Common myeloid progenitor, CD34-positive (primary cell): ENCODE measurements at regions not wholly inside any gene's neighbourhood (a gene's known extent, or its start where the extent isn't known, plus 50 kb on each side); places are given as distances from the start of the nearest gene placed in this dataset.

ENCODE experiments used
- CTCF ChIA-PET: fragments of 350-600 bp; sonication (Branson Sonifier 250); formaldehyde crosslinking; loops from one replicate; lab custom pipeline; 2021; ENCODE audit warnings: antibody characterized with exemption; lab: Charles Lee
- POLR2A ChIA-PET: fragments of 350-600 bp; sonication (Branson Sonifier 250); formaldehyde crosslinking; loops from one replicate; lab custom pipeline; 2021; ENCODE audit warnings: antibody characterized with exemption; lab: Charles Lee
- DNase-seq, 3 donors: peaks; one replicate each; pipeline versions ENCODE4 v3.0.0 to v3.0.0-alpha.2; 2013
- H3K27ac ChIP-seq, 2 experiments: 1 replicate in 1 of 2; 2 replicates in 1 of 2; pipeline ENCODE4 v1.7.0; 2013; ENCODE audit warnings: inconsistent platforms in 2 of 2, low read length in 2 of 2, mild to moderate bottlenecking in 2 of 2, low read depth in 1 of 2, moderate library complexity in 1 of 2; ENCODE audit not compliant: severe bottlenecking in 2 of 2, insufficient read depth in 1 of 2, poor library complexity in 1 of 2
- H3K27me3 ChIP-seq, 5 experiments: replicated peaks in 2 of 5; 1 replicate in 3 of 5; 2 replicates in 2 of 5; pipeline versions ENCODE4 v1.6.1 to v1.7.0; 2013; ENCODE audit warnings: low read length in 4 of 5, mild to moderate bottlenecking in 2 of 5, moderate library complexity in 2 of 5, inconsistent platforms in 1 of 5; ENCODE audit not compliant: insufficient read depth in 5 of 5, control insufficient read depth in 4 of 5
- H3K36me3 ChIP-seq, 4 experiments: 1 replicate in 2 of 4; 2 replicates in 2 of 4; pipeline versions ENCODE4 v1.6.1 to v1.7.0; 2013; ENCODE audit warnings: low read length in 3 of 4, control low read depth in 1 of 4, mild to moderate bottlenecking in 1 of 4; ENCODE audit not compliant: control insufficient read depth in 4 of 4, insufficient read depth in 4 of 4
- H3K4me1 ChIP-seq, 4 experiments: 1 replicate in 3 of 4; 2 replicates in 1 of 4; pipeline versions ENCODE4 v1.6.1 to v1.7.1; 2013; ENCODE audit warnings: low read length in 3 of 4, mild to moderate bottlenecking in 3 of 4, control low read depth in 1 of 4, inconsistent platforms in 1 of 4, moderate library complexity in 1 of 4; ENCODE audit not compliant: control insufficient read depth in 4 of 4, insufficient read depth in 4 of 4; ENCODE audit errors: control extremely low read depth in 1 of 4
- H3K4me3 ChIP-seq, 7 experiments: 1 replicate in 4 of 7; 2 replicates in 3 of 7; pipeline versions ENCODE4 v1.5.1 to v1.7.0; 2013; ENCODE audit warnings: mild to moderate bottlenecking in 7 of 7, low read length in 6 of 7, moderate library complexity in 6 of 7, inconsistent platforms in 2 of 7, low read depth in 2 of 7, control low read depth in 1 of 7; ENCODE audit not compliant: insufficient read depth in 4 of 7, control insufficient read depth in 1 of 7; ENCODE audit errors: extremely low read depth in 1 of 7
- H3K9me3 ChIP-seq, 5 experiments: 1 replicate in 4 of 5; 2 replicates in 1 of 5; pipeline versions ENCODE4 v1.6.1 to v1.7.1; 2013; ENCODE audit warnings: low read length in 4 of 5, mild to moderate bottlenecking in 2 of 5, inconsistent platforms in 1 of 5, low read depth in 1 of 5, moderate library complexity in 1 of 5; ENCODE audit not compliant: control insufficient read depth in 4 of 5, insufficient read depth in 2 of 5; ENCODE audit errors: control extremely low read depth in 1 of 5
- WGBS: methylation state at CpG from one replicate; pipeline ENCODE4 v1.1.5; 2013; ENCODE audit not compliant: insufficient coverage; 5-methylcytosine and 5-hydroxymethylcytosine counted together

DNA sequence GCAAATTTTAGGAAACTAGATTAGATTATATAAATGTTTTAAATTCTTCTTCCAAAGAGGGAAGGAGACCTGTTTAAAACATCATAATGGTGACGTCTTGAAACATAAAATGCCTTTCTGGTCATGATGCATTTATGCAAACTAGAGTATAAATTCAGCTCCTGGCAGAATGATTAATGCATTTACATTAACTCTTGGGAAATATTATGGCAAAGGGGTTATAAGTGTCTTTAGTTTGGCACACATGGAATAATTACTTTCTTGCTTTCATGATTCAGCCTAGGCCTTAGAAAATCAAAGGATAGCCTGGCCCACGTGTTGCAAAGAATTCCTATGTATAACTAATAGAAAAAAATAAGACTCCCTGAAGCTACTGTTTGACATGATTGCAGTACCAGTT lies 639.2 kb downstream of the RFPL4B start:
- H3K27me3 ChIP-seq: no peaks in the 10 kb centered on the region
- no peak for DNase-seq
- WGBS: 100% methylated on average over 1 of the region's 2 CpGs
- CTCF ChIA-PET: no interaction called here
- H3K36me3 ChIP-seq: no peaks in the 10 kb centered on the region
- H3K27ac ChIP-seq: no peak overlapping the region
- POLR2A ChIA-PET: no interaction called here
- no peak overlapping the region for H3K4me3 ChIP-seq
- H3K9me3 ChIP-seq: no peaks in the 10 kb centered on the region
- no peaks in the 10 kb centered on the region for H3K4me1 ChIP-seq

- Histone ChIP-seq H3K9me3 (no peaks in the 10 kb centered on the region), H3K4me1 (no peaks in the 10 kb centered on the region), H3K4me3 (no peak overlapping the region), H3K27me3 (no peaks in the 10 kb centered on the region), H3K27ac (no peak overlapping the region), H3K36me3 (no peaks in the 10 kb centered on the region)
- no peak for DNase-seq
- ChIA-PET POLR2A (no interaction called here), CTCF (no interaction called here)
- no CpG with 5 or more reads among the region's 1 CpG for WGBS
Measured at GRCh38 chr6:112988748-112989147, 641.6 kb downstream of the RFPL4B start.

DNA sequence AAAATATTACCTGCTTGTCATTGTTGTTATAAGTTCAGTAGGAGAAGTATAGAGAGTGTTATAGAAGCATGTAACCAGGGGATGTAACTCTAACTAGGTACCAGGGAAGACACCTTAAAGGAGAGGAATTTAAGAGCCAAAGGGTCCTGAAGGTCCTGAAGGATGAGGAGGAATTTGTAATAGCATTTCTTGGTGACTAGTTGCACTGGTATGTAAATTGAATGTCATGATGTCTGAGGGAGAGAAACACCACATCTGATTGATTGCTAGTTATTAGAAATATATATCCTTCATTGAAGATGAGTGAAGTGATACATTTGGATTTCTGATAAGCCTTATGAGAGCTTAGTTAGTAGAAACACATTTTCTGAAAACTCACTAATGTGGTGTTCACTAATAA lies 643.8 kb downstream of the RFPL4B start:
- Histone ChIP-seq H3K9me3 (no peaks in the 10 kb centered on the region), H3K27me3 (no peaks in the 10 kb centered on the region), H3K36me3 (no peaks in the 10 kb centered on the region), H3K27ac (no peak overlapping the region), H3K4me3 (no peak overlapping the region), H3K4me1 (no peaks in the 10 kb centered on the region)
- no peak for DNase-seq
- ChIA-PET POLR2A (no interaction called here), CTCF (no interaction called here)

- CTCF ChIA-PET: no interaction called here
- H3K27me3 ChIP-seq: no peaks in the 10 kb centered on the region
- no peaks in the 10 kb centered on the region for H3K36me3 ChIP-seq
- no peak overlapping the region for H3K27ac ChIP-seq
- WGBS: no CpG with 5 or more reads among the region's 4 CpGs
- H3K4me1 ChIP-seq: no peaks in the 10 kb centered on the region
- H3K9me3 ChIP-seq: no peaks in the 10 kb centered on the region
- DNase-seq: no peak
- no peak overlapping the region for H3K4me3 ChIP-seq
- POLR2A ChIA-PET: no interaction called here
Measured at GRCh38 chr6:112991912-112992311, 644.8 kb downstream of the RFPL4B start.

DNA sequence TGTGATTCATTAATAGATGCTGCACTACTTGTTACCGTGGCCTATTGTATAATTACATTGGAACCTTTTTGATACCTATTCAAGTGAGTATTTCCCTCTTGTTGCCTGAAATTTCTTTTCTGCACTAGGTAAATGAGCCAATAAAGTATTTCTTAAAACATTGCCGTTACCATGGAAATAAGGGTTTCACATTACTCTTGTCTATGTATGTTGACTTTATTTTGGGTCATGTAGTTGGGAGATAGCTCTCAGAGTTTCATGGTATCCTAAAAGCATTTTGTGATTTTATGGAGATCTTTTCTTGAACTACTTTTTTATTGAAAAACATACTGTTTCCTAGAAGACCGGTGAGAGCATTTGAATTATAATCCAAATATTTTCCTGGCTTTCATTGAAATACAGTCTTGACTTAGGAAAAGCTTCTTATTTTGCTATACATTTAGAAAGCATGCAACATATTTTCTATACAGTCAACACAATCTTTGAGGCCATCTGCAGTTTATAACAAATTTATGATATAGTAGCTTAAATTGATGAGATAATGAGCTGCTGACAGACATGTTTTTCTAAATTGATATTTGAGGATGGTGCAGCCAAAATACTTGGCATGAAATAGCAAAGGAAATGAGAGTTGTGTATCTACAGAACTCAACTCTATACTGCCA lies 650.4 kb downstream of the RFPL4B start:
- Histone ChIP-seq H3K27ac (no peak overlapping the region), H3K4me1 (no peaks in the 10 kb centered on the region), H3K27me3 (no peaks in the 10 kb centered on the region), H3K4me3 (no peak overlapping the region), H3K9me3 (no peaks in the 10 kb centered on the region), H3K36me3 (no peaks in the 10 kb centered on the region)
- no peak for DNase-seq
- POLR2A ChIA-PET: no interaction called here
- CTCF ChIA-PET: no interaction called here
- no CpG with 5 or more reads among the region's 3 CpGs for WGBS

DNA sequence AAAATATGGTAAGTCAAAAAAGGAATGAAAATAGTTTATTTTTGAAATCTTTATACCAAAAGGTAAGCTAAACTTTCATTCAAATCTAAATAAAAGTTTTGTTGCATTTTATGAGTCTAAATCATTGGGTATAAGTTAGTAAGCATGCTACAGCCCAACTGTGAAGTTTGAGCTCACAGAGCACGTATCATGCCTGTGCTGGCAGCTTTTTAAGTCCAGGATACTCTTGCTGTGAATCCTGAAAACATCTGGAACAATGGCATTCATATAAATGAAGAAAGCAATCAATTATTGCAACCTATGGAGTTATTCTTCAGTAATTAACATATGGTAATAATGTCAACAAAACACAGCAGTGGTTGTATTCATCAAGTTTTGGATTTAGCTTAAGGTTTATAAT lies 656.9 kb downstream of the RFPL4B start:
- no peaks in the 10 kb centered on the region for H3K4me1 ChIP-seq
- H3K36me3 ChIP-seq: no peaks in the 10 kb centered on the region
- no peak for DNase-seq
- ChIA-PET CTCF (no interaction called here), POLR2A (interaction anchor here (0.6 kb wide), 1 partner anchor 56 kb away, joined by 3 read pairs; no protein-coding TSS in a partner anchor)
- no peak overlapping the region for H3K4me3 ChIP-seq
- no peaks in the 10 kb centered on the region for H3K9me3 ChIP-seq
- no peaks in the 10 kb centered on the region for H3K27me3 ChIP-seq
- H3K27ac ChIP-seq: no peak overlapping the region
- WGBS: no CpG with 5 or more reads among the region's 1 CpG

DNA sequence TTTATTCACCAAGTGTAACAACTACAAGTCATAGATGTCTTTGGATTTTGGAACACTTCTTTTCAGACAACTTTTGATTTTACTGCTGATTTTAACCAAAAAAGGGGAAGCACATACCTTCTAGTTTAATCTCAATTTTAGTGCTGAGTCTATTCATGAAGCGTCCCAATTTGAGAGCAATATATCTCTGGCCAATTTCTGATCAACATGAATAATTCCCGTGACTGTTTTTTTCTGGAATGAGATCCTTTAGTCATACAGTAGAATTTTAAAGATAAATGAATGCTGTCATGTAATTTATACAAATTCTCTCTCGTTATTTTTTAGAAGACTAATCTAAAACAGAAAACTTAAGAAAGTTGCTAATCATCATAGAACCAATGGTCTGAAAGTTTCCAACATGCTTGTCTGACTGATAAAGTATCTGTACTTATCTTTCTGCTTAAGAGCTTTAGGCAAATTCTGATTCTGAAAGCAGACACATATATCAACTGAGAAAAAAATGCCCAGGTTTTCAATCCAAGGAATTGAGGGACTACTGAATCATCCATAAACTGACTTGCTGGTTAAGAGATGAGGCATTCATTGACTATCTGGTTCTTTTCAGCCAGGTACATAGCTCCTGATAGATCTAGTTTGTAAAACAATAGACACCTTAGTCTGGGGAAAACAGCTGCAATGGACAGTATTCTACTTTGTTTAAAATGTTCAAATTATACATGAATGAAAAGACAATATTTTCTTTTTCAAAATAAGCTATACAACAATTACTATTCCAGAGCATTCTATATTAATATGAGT lies 657.5 kb downstream of the RFPL4B start:
- H3K36me3 ChIP-seq: no peaks in the 10 kb centered on the region
- H3K9me3 ChIP-seq: no peaks in the 10 kb centered on the region
- WGBS: no CpG with 5 or more reads among the region's 3 CpGs
- ChIA-PET CTCF (no interaction called here), POLR2A (no interaction called here)
- DNase-seq: no peak
- no peaks in the 10 kb centered on the region for H3K4me1 ChIP-seq
- H3K27me3 ChIP-seq: no peaks in the 10 kb centered on the region
- H3K4me3 ChIP-seq: no peak overlapping the region
- no peak overlapping the region for H3K27ac ChIP-seq
